ENCODE measurements at regions not wholly inside any gene's neighbourhood (a gene's known extent, or its start where the extent isn't known, plus 50 kb on each side); places are given as distances from the start of the nearest gene placed in this dataset.

- no peak for TF ChIP-seq CTCF (optimal IDR thresholded peaks at IDR 0.05 in 1 of 3, IDR thresholded peaks at IDR 0.05 in 1 of 3, conservative IDR thresholded peaks at IDR 0.05 in 1 of 3; ENCODE audit: extremely low read depth in 1 of 3, insufficient read depth in 2 of 3, low read length in 3 of 3)
- TF ChIP-seq EZH2 (IDR thresholded peaks at IDR 0.05; ENCODE audit: low read length) = no peak
These were observed 83.3 kb downstream of the KCTD15 start for GRCh38 chr19:33879818-33880575.
